IMR-90 (cell line): ENCODE measurements at regions not wholly inside any gene's neighbourhood (a gene's known extent, or its start where the extent isn't known, plus 50 kb on each side); places are given as distances from the start of the nearest gene placed in this dataset.

Experiments used
- ATAC-seq: fragments of 200-7000 bp; cut with Tn5 transposase; 2 replicates; pipeline ENCODE4 v1.9.1; 2020; ENCODE audit warnings: low read depth, mild to moderate bottlenecking, moderate library complexity
- BruUV-seq: library from RNA; stranded (reverse); fragments of 400-500 nt; replicated peaks from 2 replicates; lab custom pipeline; 2021; lab: Mats Ljungman, UMichigan
- CTCF ChIA-PET: fragments of 300-600 bp; formaldehyde crosslinking; extraction: SDS; loops from one replicate; lab custom pipeline; 2021; ENCODE audit warnings: antibody characterized with exemption; lab: Yijun Ruan, JAX
- POLR2A ChIA-PET: fragments of 300-600 bp; sonication (Branson Sonifier 250); formaldehyde crosslinking; loops from one replicate; lab custom pipeline; 2022; ENCODE audit warnings: antibody characterized with exemption; ENCODE audit not compliant: unreplicated experiment; lab: Charles Lee
- DNase-seq: peaks from one replicate; pipeline ENCODE4 v3.0.0; 2013
- H2AFZ ChIP-seq: replicated peaks from 2 replicates; pipeline ENCODE3; 2013; ENCODE audit warnings: low read length, mild to moderate bottlenecking; ENCODE audit not compliant: poor library complexity
- H2AK5ac ChIP-seq: 2 replicates; pipeline ENCODE4 v1.6.1; 2013; ENCODE audit warnings: low read depth, low read length, inconsistent platforms
- H2AK9ac ChIP-seq: replicated peaks from 2 replicates; pipeline ENCODE3; 2013; ENCODE audit warnings: mild to moderate bottlenecking, low read depth, low read length, moderate library complexity; ENCODE audit not compliant: poor library complexity
- H2BK120ac ChIP-seq: 2 replicates; pipeline ENCODE4 v1.6.1; 2013; ENCODE audit warnings: low read depth, low read length, inconsistent platforms
- H2BK15ac ChIP-seq: 3 replicates; pipeline ENCODE4 v1.6.1; 2013; ENCODE audit warnings: low read depth, low read length, inconsistent platforms
- H2BK20ac ChIP-seq: 2 replicates; pipeline ENCODE4 v1.6.1; 2013; ENCODE audit warnings: low read depth, mild to moderate bottlenecking, inconsistent platforms, low read length, moderate library complexity
- H2BK5ac ChIP-seq: 2 replicates; pipeline ENCODE4 v1.6.1; 2013; ENCODE audit warnings: mild to moderate bottlenecking, low read depth, low read length, inconsistent platforms; ENCODE audit not compliant: poor library complexity, severe bottlenecking
- H3K14ac ChIP-seq: replicated peaks from 2 replicates; pipeline ENCODE4 v1.6.1; 2013; ENCODE audit warnings: low read depth, low read length, inconsistent platforms
- H3K18ac ChIP-seq: 2 replicates; pipeline ENCODE4 v1.6.1; 2013; ENCODE audit warnings: low read depth, low read length, control low read depth
- H3K23ac ChIP-seq: 2 replicates; pipeline ENCODE4 v1.6.1; 2013; ENCODE audit warnings: low read depth, low read length, inconsistent platforms
- H3K27ac ChIP-seq: 2 replicates; pipeline ENCODE4 v1.5.1; 2013; ENCODE audit warnings: mild to moderate bottlenecking, control low read depth, low read length; ENCODE audit not compliant: insufficient read depth
- H3K27me3 ChIP-seq: 2 replicates; pipeline ENCODE4 v1.6.1; 2013; ENCODE audit warnings: low read length; ENCODE audit not compliant: control insufficient read depth, insufficient read depth
- H3K36me3 ChIP-seq: 2 replicates; pipeline ENCODE4 v1.6.1; 2013; ENCODE audit warnings: low read length, mixed read lengths; ENCODE audit not compliant: control insufficient read depth, insufficient read depth
- H3K4ac ChIP-seq: 2 replicates; pipeline ENCODE4 v1.6.1; 2013; ENCODE audit warnings: low read depth, low read length, inconsistent platforms
- H3K4me1 ChIP-seq: 2 replicates; pipeline ENCODE4 v1.6.1; 2013; ENCODE audit warnings: low read length, mixed read lengths; ENCODE audit not compliant: control insufficient read depth, insufficient read depth
- H3K4me2 ChIP-seq: 2 replicates; pipeline ENCODE4 v1.6.1; 2013; ENCODE audit warnings: low read depth, mild to moderate bottlenecking, control low read depth, low read length, moderate library complexity
- H3K4me3 ChIP-seq: 2 replicates; pipeline ENCODE4 v1.5.1; 2013; ENCODE audit warnings: low read depth, mild to moderate bottlenecking, control low read depth, low read length, moderate library complexity; ENCODE audit not compliant: insufficient read depth
- H3K56ac ChIP-seq: 2 replicates; pipeline ENCODE4 v1.6.1; 2013; ENCODE audit warnings: low read length, inconsistent platforms; ENCODE audit not compliant: insufficient read depth; ENCODE audit errors: extremely low read depth
- H3K79me1 ChIP-seq, 2 experiments: 2 replicates each; pipeline ENCODE4 v1.6.1; 2013; ENCODE audit warnings: low read length in 2 of 2, inconsistent platforms in 1 of 2, low read depth in 1 of 2
- H3K9ac ChIP-seq: 2 replicates; pipeline ENCODE4 v1.6.1; 2013; ENCODE audit warnings: low read depth, low read length, control low read depth
- H3K9me1 ChIP-seq: 2 replicates; pipeline ENCODE4 v1.6.1; 2013; ENCODE audit warnings: low read length, inconsistent platforms; ENCODE audit not compliant: insufficient read depth
- H3K9me3 ChIP-seq: 2 replicates; pipeline ENCODE4 v1.6.1; 2013; ENCODE audit warnings: low read length; ENCODE audit not compliant: control insufficient read depth, insufficient read depth
- H4K20me1 ChIP-seq: 2 replicates; pipeline ENCODE4 v1.6.1; 2013; ENCODE audit warnings: low read length, inconsistent platforms; ENCODE audit not compliant: insufficient read depth
- H4K5ac ChIP-seq: 2 replicates; pipeline ENCODE4 v1.6.1; 2013; ENCODE audit warnings: mild to moderate bottlenecking, low read depth, low read length, control low read depth
- H4K8ac ChIP-seq, 2 experiments: 2 replicates each; pipeline ENCODE4 v1.6.1; 2013; ENCODE audit warnings: low read depth in 2 of 2, low read length in 2 of 2, control low read depth in 1 of 2, inconsistent platforms in 1 of 2
- H4K91ac ChIP-seq: 2 replicates; pipeline ENCODE4 v1.6.1; 2013; ENCODE audit warnings: low read depth, low read length, inconsistent platforms; ENCODE audit not compliant: insufficient read depth
- BHLHE40 ChIP-seq: fragments of 150-350 bp; IDR thresholded peaks from 2 replicates; pipeline ENCODE4 v1.6.1; 2016; ENCODE audit warnings: mild to moderate bottlenecking, low read depth, low read length
- CEBPB ChIP-seq: IDR thresholded peaks from 2 replicates; pipeline ENCODE4 v1.6.1; 2012; ENCODE audit warnings: low read depth, low read length, improper control_type of control experiment
- CHD1 ChIP-seq: IDR thresholded peaks from 2 replicates; pipeline ENCODE4 v1.6.1; 2012; ENCODE audit warnings: low read depth, low read length, improper control_type of control experiment
- CTCF ChIP-seq: conservative IDR thresholded peaks from 2 replicates; pipeline ENCODE4 v1.5.1; 2012; ENCODE audit warnings: mild to moderate bottlenecking, low read depth, low read length, improper control_type of control experiment
- FOS ChIP-seq: fragments of 150-350 bp; IDR thresholded peaks from 2 replicates; pipeline ENCODE4 v1.6.1; 2016; ENCODE audit warnings: low read depth, low read length
- MAFK ChIP-seq: IDR thresholded peaks from 2 replicates; pipeline ENCODE4 v1.6.1; 2012; ENCODE audit warnings: low read depth, low read length, improper control_type of control experiment
- MAZ ChIP-seq: IDR thresholded peaks from 2 replicates; pipeline ENCODE4 v1.6.1; 2012; ENCODE audit warnings: low read depth, mild to moderate bottlenecking, low read length, improper control_type of control experiment, moderate library complexity, borderline replicate concordance
- MXI1 ChIP-seq: IDR thresholded peaks from 2 replicates; pipeline ENCODE4 v1.6.1; 2012; ENCODE audit warnings: low read depth, mild to moderate bottlenecking, low read length, moderate library complexity, borderline replicate concordance
- NFE2L2 ChIP-seq: fragments of 150-350 bp; IDR thresholded peaks from 2 replicates; pipeline ENCODE4 v1.6.1; 2016; ENCODE audit warnings: low read depth, mild to moderate bottlenecking, low read length
- POLR2A ChIP-seq: IDR thresholded peaks from 2 replicates; pipeline ENCODE4 v1.6.1; 2012; ENCODE audit warnings: mild to moderate bottlenecking, low read depth, low read length
- RAD21 ChIP-seq: IDR thresholded peaks from 2 replicates; pipeline ENCODE4 v1.6.1; 2012; ENCODE audit warnings: low read length, improper control_type of control experiment
- RCOR1 ChIP-seq: IDR thresholded peaks from 2 replicates; pipeline ENCODE4 v1.6.1; 2012; ENCODE audit warnings: mild to moderate bottlenecking, low read length, improper control_type of control experiment; ENCODE audit not compliant: insufficient replicate concordance
- RFX5 ChIP-seq: IDR thresholded peaks from 2 replicates; pipeline ENCODE4 v1.8.0; 2012; ENCODE audit warnings: low read depth, mild to moderate bottlenecking, low read length, moderate library complexity
- SMC3 ChIP-seq: fragments of 150-350 bp; IDR thresholded peaks from 2 replicates; pipeline ENCODE4 v1.6.1; 2016; ENCODE audit warnings: low read depth, mild to moderate bottlenecking, antibody characterized with exemption, low read length, moderate library complexity
- USF2 ChIP-seq: fragments of 150-350 bp; IDR thresholded peaks from 2 replicates; pipeline ENCODE4 v1.6.1; 2017; ENCODE audit warnings: mild to moderate bottlenecking, antibody characterized with exemption, low read length, low read depth
- WGBS, 2 experiments: methylation state at CpG; one replicate each; pipeline versions ENCODE4 v1.1.5 to v1.1.7; 2013; ENCODE audit warnings: missing lambda C conversion rate in 2 of 2; ENCODE audit not compliant: insufficient read length in 1 of 2; ENCODE audit errors: extremely low coverage in 2 of 2; 5-methylcytosine and 5-hydroxymethylcytosine counted together
- dilution Hi-C: fragments of 300-500 bp; cut with HindIII; formaldehyde crosslinking; loops from one replicate; pipeline ENCODE4 v1.14.3; 2018; ENCODE audit warnings: low sequenced_read_pairs; ENCODE audit not compliant: unreplicated experiment
- in situ Hi-C: fragments of 300-500 bp; cut with MboI; formaldehyde crosslinking; loops from 3 replicates; pipeline ENCODE4 v1.14.3; 2019; ENCODE audit warnings: low sequenced_read_pairs, inconsistent platforms, mixed read lengths
- intact Hi-C: fragments of 100-400 bp; cut with micrococcal nuclease; formaldehyde crosslinking; loops from 2 replicates; pipeline ENCODE4 v1.10.0; 2022
- TF ChIP-seq, protein P1 (sequence below): fragments of 150-350 bp; IDR thresholded peaks from 2 replicates; pipeline ENCODE4 v1.6.1; 2016; ENCODE audit warnings: low read depth, mild to moderate bottlenecking, low read length, moderate library complexity, borderline replicate concordance

DNA sequence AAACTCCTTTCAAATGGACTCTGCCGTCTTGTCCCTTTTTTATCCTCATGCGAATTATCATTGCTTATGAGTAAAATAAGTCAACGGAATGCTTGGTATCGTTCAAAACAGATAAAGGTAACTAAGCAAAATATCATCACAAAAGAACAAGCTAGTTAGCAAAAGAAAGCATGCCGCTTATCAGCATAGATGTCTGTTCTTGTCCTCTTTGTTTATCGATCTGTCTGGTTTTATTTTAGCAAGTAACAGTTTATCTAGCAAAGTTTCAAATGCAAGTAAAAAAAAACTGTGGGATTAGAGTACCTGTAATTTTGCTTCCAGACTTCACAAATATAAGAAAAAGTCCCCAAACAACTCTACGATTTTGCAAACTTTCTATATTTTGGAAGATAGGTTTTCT lies 561.5 kb downstream of the USP25 start:
- H3K4me3 ChIP-seq: no peak overlapping the region
- H3K9ac ChIP-seq: no peak overlapping the region
- no peak overlapping the region for H4K5ac ChIP-seq
- no peak overlapping the region for H3K23ac ChIP-seq
- DNase-seq (no peak), ATAC-seq (no peak)
- no peak overlapping the region for H2BK20ac ChIP-seq
- H2AK5ac ChIP-seq: no peak overlapping the region
- in situ Hi-C loops (no loop called here), intact Hi-C loops (no loop called here), dilution Hi-C loops (no loop called here)
- H2BK120ac ChIP-seq: no peak overlapping the region
- H3K4me1 ChIP-seq: no peaks in the 10 kb centered on the region
- no peak overlapping the region for H2AK9ac ChIP-seq
- H3K4ac ChIP-seq: no peak overlapping the region
- H4K91ac ChIP-seq: no peak overlapping the region
- H3K36me3 ChIP-seq: no peaks in the 10 kb centered on the region
- no peak overlapping the region for H2AFZ ChIP-seq
- no peak overlapping the region for H3K4me2 ChIP-seq
- H3K9me1 ChIP-seq: no peaks in the 10 kb centered on the region
- ChIA-PET POLR2A (no interaction called here), CTCF (interaction anchor here (0.7 kb wide), 1 partner anchor 1157 kb away, joined by 3 read pairs; no protein-coding TSS in a partner anchor)
- no peak overlapping the region for H3K18ac ChIP-seq
- H3K79me1 ChIP-seq: no peaks in the 10 kb centered on the region
- H3K27me3 ChIP-seq: no peaks in the 10 kb centered on the region
- H4K20me1 ChIP-seq: no peaks in the 10 kb centered on the region
- no peak overlapping the region for H3K14ac ChIP-seq
- H3K9me3 ChIP-seq: no peaks in the 10 kb centered on the region
- BruUV-seq: no TSS peak
- no CpG with 5 or more reads among the region's 7 CpGs for WGBS, 2 experiments
- no peak overlapping the region for H3K27ac ChIP-seq
- no peak overlapping the region for H2BK5ac ChIP-seq
- no peak overlapping the region for H4K8ac ChIP-seq
- H3K56ac ChIP-seq: no peak overlapping the region
- H2BK15ac ChIP-seq: no peak overlapping the region
- no peak for TF ChIP-seq SMC3
- TF ChIP-seq FOS: no peak
- no peak for TF ChIP-seq POLR2A
- TF ChIP-seq USF2: no peak
- TF ChIP-seq RFX5: no peak
- no peak for TF ChIP-seq MAZ
- no peak for TF ChIP-seq MXI1
- TF ChIP-seq CEBPB: no peak
- TF ChIP-seq CHD1: no peak
- TF ChIP-seq NFE2L2: no peak
- TF ChIP-seq RCOR1: no peak
- TF ChIP-seq BHLHE40: no peak
- no peak for TF ChIP-seq RAD21
- TF ChIP-seq, protein P1, sequence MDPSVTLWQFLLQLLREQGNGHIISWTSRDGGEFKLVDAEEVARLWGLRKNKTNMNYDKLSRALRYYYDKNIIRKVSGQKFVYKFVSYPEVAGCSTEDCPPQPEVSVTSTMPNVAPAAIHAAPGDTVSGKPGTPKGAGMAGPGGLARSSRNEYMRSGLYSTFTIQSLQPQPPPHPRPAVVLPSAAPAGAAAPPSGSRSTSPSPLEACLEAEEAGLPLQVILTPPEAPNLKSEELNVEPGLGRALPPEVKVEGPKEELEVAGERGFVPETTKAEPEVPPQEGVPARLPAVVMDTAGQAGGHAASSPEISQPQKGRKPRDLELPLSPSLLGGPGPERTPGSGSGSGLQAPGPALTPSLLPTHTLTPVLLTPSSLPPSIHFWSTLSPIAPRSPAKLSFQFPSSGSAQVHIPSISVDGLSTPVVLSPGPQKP: no peak
- no peak for TF ChIP-seq CTCF
- TF ChIP-seq MAFK: no peak
